Epithelial cell of esophagus (primary cell): ENCODE measurements at regions not wholly inside any gene's neighbourhood (a gene's known extent, or its start where the extent isn't known, plus 50 kb on each side); places are given as distances from the start of the nearest gene placed in this dataset.
"Not testable (repeated sequence)": the region's sequence is repeated elsewhere in the genome, so short reads cannot be mapped to it uniquely, and the experiment has no call there.

Experiments
- DNase-seq: peaks from one replicate; pipeline ENCODE4 v3.0.0; 2010; ENCODE audit warnings: low read depth
- H3K4me3 ChIP-seq: 2 replicates; pipeline ENCODE4 v1.5.1; 2011; ENCODE audit warnings: mild to moderate bottlenecking, low read length, control low read depth
- CTCF ChIP-seq: IDR thresholded peaks from 2 replicates; pipeline ENCODE4 v1.5.1; 2011; ENCODE audit warnings: low read depth, mild to moderate bottlenecking, low read length, control low read depth, inconsistent platforms; ENCODE audit not compliant: insufficient read depth; ENCODE audit errors: missing control alignments

GRCh38 chr20:43331906-43332305 is 125.8 kb upstream of the SRSF6 start:
- H3K4me3 ChIP-seq, result no peak overlapping the region
- no peak for TF ChIP-seq CTCF

GRCh38 chr20:43328697-43329096 is 129.0 kb upstream of the SRSF6 start:
- no peak for TF ChIP-seq CTCF
- H3K4me3 ChIP-seq, result no peak overlapping the region
- DNase-seq, result no peak

More at GRCh38 chr20:43331906-43332305, 125.8 kb upstream of the SRSF6 start:
- no peak for DNase-seq

GRCh38 chr20:43327234-43327633 is 130.5 kb upstream of the SRSF6 start:
- DNase-seq, H3K4me3 ChIP-seq: not testable (repeated sequence)

- DNase-seq, result no peak
- TF ChIP-seq CTCF, result no peak
- no peak overlapping the region for H3K4me3 ChIP-seq
These were observed 131.8 kb upstream of the SRSF6 start for GRCh38 chr20:43325926-43326325.

- no peak for TF ChIP-seq CTCF
- no peak overlapping the region for H3K4me3 ChIP-seq
- DNase-seq, result no peak
These were observed 133.9 kb upstream of the PTPRT start for GRCh38 chr20:43323592-43323991.

GRCh38 chr20:43322851-43323250 is 133.1 kb upstream of the PTPRT start:
- no peak overlapping the region for H3K4me3 ChIP-seq
- peak; percentile 2 for DNase-seq
- TF ChIP-seq CTCF, result no peak

GRCh38 chr20:43320536-43320935 is 130.8 kb upstream of the PTPRT start:
- no peak for DNase-seq
- H3K4me3 ChIP-seq, result no peak overlapping the region
- TF ChIP-seq CTCF, result no peak

- no peak for DNase-seq
- H3K4me3 ChIP-seq, result no peak overlapping the region
- TF ChIP-seq CTCF, result no peak
These were observed 129.1 kb upstream of the PTPRT start for GRCh38 chr20:43318755-43319297.
